K562 (cell line): ENCODE measurements at regions not wholly inside any gene's neighbourhood (a gene's known extent, or its start where the extent isn't known, plus 50 kb on each side); places are given as distances from the start of the nearest gene placed in this dataset.
"Not testable (repeated sequence)": the region's sequence is repeated elsewhere in the genome, so short reads cannot be mapped to it uniquely, and the experiment has no call there.

Source experiments
- ATAC-seq: fragments of 200-7000 bp; cut with Tn5 transposase; 3 replicates; pipeline ENCODE4 v1.9.1; 2020; ENCODE audit warnings: moderate library complexity
- BruUV-seq: library from RNA; stranded (reverse); fragments of 400-500 nt; replicated peaks from 2 replicates; lab custom pipeline; 2021; lab: Mats Ljungman, UMichigan
- CTCF ChIA-PET: fragments of 300-600 bp; formaldehyde crosslinking; extraction: SDS; loops from one replicate; lab custom pipeline; 2021; ENCODE audit warnings: low intra/inter-chr PET ratio; lab: Yijun Ruan, JAX
- POLR2A ChIA-PET: fragments of 300-600, 350-650 bp; sonication (Branson Sonifier 250); formaldehyde crosslinking; extraction: SDS; loops from one replicate; lab custom pipeline; 2021; ENCODE audit warnings: antibody characterized with exemption, inconsistent platforms; lab: Yijun Ruan, JAX
- DNase-seq, 4 experiments: peaks; one replicate each; pipeline versions ENCODE4 v3.0.0 to v3.0.0-alpha.2; 2011 to 2018; ENCODE audit warnings: low spot score in 3 of 4, mixed read lengths in 3 of 4; ENCODE audit errors: extremely low read depth in 1 of 4
- FAIRE-seq: peaks from 2 replicates; lab custom pipeline; 2011; peaks lifted over from hg19 to GRCh38; lab: Jason Lieb, UNC
- H2AFZ ChIP-seq: 2 replicates; pipeline ENCODE4 v1.6.0; 2011; ENCODE audit warnings: low read depth, low read length, control low read depth, inconsistent platforms
- H3K27ac ChIP-seq: fragments of 200-600 bp; 3 replicates; pipeline ENCODE4 v1.8.0; 2011; ENCODE audit warnings: low read depth, mild to moderate bottlenecking, control low read depth, inconsistent platforms, low read length, moderate library complexity, mixed read lengths; ENCODE audit errors: extremely low read depth
- H3K27me3 ChIP-seq, 2 experiments: fragments of 300-600 bp in 1 of 2; 2 replicates in 1 of 2; 3 replicates in 1 of 2; pipeline versions ENCODE4 v1.6.0 to v1.8.0; 2011; ENCODE audit warnings: inconsistent platforms in 2 of 2, low read length in 2 of 2, mild to moderate bottlenecking in 1 of 2, mixed read lengths in 1 of 2, moderate library complexity in 1 of 2; ENCODE audit not compliant: control insufficient read depth in 2 of 2, insufficient read depth in 2 of 2
- H3K36me3 ChIP-seq: fragments of 300-600 bp; 3 replicates; pipeline ENCODE4 v1.8.0; 2011; ENCODE audit warnings: mild to moderate bottlenecking, low read length, inconsistent platforms; ENCODE audit not compliant: control insufficient read depth, insufficient read depth
- H3K4me1 ChIP-seq, 2 experiments: fragments of 200-600 bp in 1 of 2; replicated peaks in 1 of 2; 2 replicates in 1 of 2; 3 replicates in 1 of 2; pipeline versions ENCODE4 v1.5.1 to v1.8.0; 2011; ENCODE audit warnings: inconsistent platforms in 2 of 2, low read length in 2 of 2, mild to moderate bottlenecking in 1 of 2, mixed read lengths in 1 of 2, moderate library complexity in 1 of 2; ENCODE audit not compliant: control insufficient read depth in 2 of 2, insufficient read depth in 2 of 2
- H3K4me2 ChIP-seq: 2 replicates; pipeline ENCODE4 v1.6.1; 2011; ENCODE audit warnings: low read length, control low read depth, inconsistent platforms, mixed read lengths; ENCODE audit not compliant: insufficient read depth
- H3K4me3 ChIP-seq: fragments of 200-600 bp; sonication (generic), shearing (Covaris generic); 2 replicates; pipeline ENCODE4 v1.5.1; 2016; ENCODE audit warnings: control low read depth, inconsistent platforms
- H3K79me2 ChIP-seq: fragments of 200-600 bp; 3 replicates; pipeline ENCODE4 v1.8.0; 2011; ENCODE audit warnings: low read length, inconsistent platforms; ENCODE audit not compliant: control insufficient read depth, insufficient read depth
- H3K9ac ChIP-seq, 2 experiments: 2 replicates each; pipeline versions ENCODE4 v1.6.0 to v1.6.1; 2011; ENCODE audit warnings: low read depth in 2 of 2, low read length in 2 of 2, control low read depth in 1 of 2, inconsistent platforms in 1 of 2, mild to moderate bottlenecking in 1 of 2, mixed read lengths in 1 of 2; ENCODE audit not compliant: insufficient read depth in 1 of 2
- H3K9me1 ChIP-seq: one replicate; pipeline ENCODE4 v1.6.0; 2011; ENCODE audit warnings: inconsistent platforms, mild to moderate bottlenecking, low read length, moderate library complexity; ENCODE audit not compliant: control insufficient read depth, insufficient read depth
- H3K9me3 ChIP-seq: replicated peaks from 2 replicates; pipeline ENCODE4 v1.5.1; 2011; ENCODE audit warnings: low read depth, low read length, inconsistent platforms; ENCODE audit not compliant: control insufficient read depth, insufficient read depth
- H4K20me1 ChIP-seq: replicated peaks from 2 replicates; pipeline ENCODE4 v1.6.1; 2011; ENCODE audit warnings: low read length, inconsistent platforms, mixed read lengths; ENCODE audit not compliant: control insufficient read depth, insufficient read depth
- CBX1 ChIP-seq: sonication (generic); IDR thresholded peaks from 2 replicates; pipeline ENCODE4 v1.6.1; 2016; ENCODE audit warnings: antibody characterized with exemption, low read depth, mild to moderate bottlenecking
- CHAMP1 ChIP-seq: fragments of 450-650 bp; IDR thresholded peaks from 2 replicates; pipeline ENCODE4 v1.6.1; 2016; ENCODE audit warnings: mild to moderate bottlenecking
- HCFC1 ChIP-seq: IDR thresholded peaks from 2 replicates; pipeline ENCODE4 v1.6.1; 2012; ENCODE audit warnings: low read depth, low read length, improper control_type of control experiment
- ID3 ChIP-seq, 2 experiments: fragments of 250-450 bp in 1 of 2; fragments of 450-650 bp in 1 of 2; sonication (Bioruptor Pico) in 1 of 2; IDR thresholded peaks; 2 replicates each; pipeline versions ENCODE4 v1.6.1 to v1.8.0; 2016 to 2021; ENCODE audit warnings: mild to moderate bottlenecking in 2 of 2, moderate library complexity in 2 of 2, missing compliant biosample characterization in 1 of 2, missing genetic modification characterization in 1 of 2
- IFI16 ChIP-seq: fragments of 250-450 bp; sonication (Bioruptor Pico); IDR thresholded peaks from 2 replicates; pipeline ENCODE4 v2.1.2; 2022; ENCODE audit warnings: mild to moderate bottlenecking, inconsistent platforms
- MAX ChIP-seq: sonication (generic); formaldehyde crosslinking; IDR thresholded peaks from 2 replicates; pipeline ENCODE4 v1.9.0; 2022; ENCODE audit warnings: mild to moderate bottlenecking, missing genetic modification reagents
- PHF20 ChIP-seq: fragments of 450-650 bp; IDR thresholded peaks from 2 replicates; pipeline ENCODE4 v1.6.1; 2018; ENCODE audit not compliant: partially characterized antibody
- TAF1 ChIP-seq: IDR thresholded peaks from 2 replicates; pipeline ENCODE4 v1.6.1; 2011; ENCODE audit warnings: mild to moderate bottlenecking, low read length, moderate library complexity; ENCODE audit not compliant: insufficient read depth, control insufficient read depth, severe bottlenecking; ENCODE audit errors: extremely low read depth
- ZBTB2 ChIP-seq: fragments of 450-650 bp; IDR thresholded peaks from 2 replicates; pipeline ENCODE4 v1.6.1; 2016; ENCODE audit warnings: antibody characterized with exemption
- ZNF174 ChIP-seq: fragments of 250-450 bp; sonication (Bioruptor Pico); IDR thresholded peaks from 2 replicates; pipeline ENCODE4 v1.4.0; 2020; ENCODE audit warnings: mild to moderate bottlenecking
- ZNF239 ChIP-seq: fragments of 250-450 bp; sonication (Bioruptor Pico); IDR thresholded peaks from 2 replicates; pipeline ENCODE4 v1.4.0; 2020; ENCODE audit warnings: mild to moderate bottlenecking
- ZNF445 ChIP-seq: fragments of 250-450 bp; sonication (Bioruptor Pico); IDR thresholded peaks from 2 replicates; pipeline ENCODE4 v1.4.0; 2020; ENCODE audit warnings: low read depth, mild to moderate bottlenecking, moderate library complexity
- WGBS: fragments of 100-300 bp; shearing (Covaris generic); methylation state at CpG from one replicate; pipeline ENCODE4 v1.1.6; 2016; ENCODE audit warnings: low coverage, mixed read lengths; ENCODE audit not compliant: insufficient coverage; ENCODE audit errors: missing lambda C conversion rate; 5-methylcytosine and 5-hydroxymethylcytosine counted together
- in situ Hi-C: fragments of 300-500 bp; cut with MboI; formaldehyde crosslinking; loops from 4 replicates; pipeline ENCODE4 v1.15.0; 2018; ENCODE audit warnings: inconsistent platforms, mixed read lengths
- intact Hi-C: fragments of 100-400 bp; cut with micrococcal nuclease; formaldehyde crosslinking; loops from 2 replicates; pipeline ENCODE4 v1.14.2; 2022

- no peak overlapping the region for H3K4me2 ChIP-seq
- H3K9me1 ChIP-seq = no peaks in the 10 kb centered on the region
- H4K20me1 ChIP-seq = no peaks in the 10 kb centered on the region
- H3K27me3 ChIP-seq = no peaks in the 10 kb centered on the region
- intact Hi-C loops = no loop called here
- FAIRE-seq = no peak
- ChIA-PET POLR2A (no interaction called here), CTCF (no interaction called here)
- no peak overlapping the region for H2AFZ ChIP-seq
- H3K9ac ChIP-seq = no peak overlapping the region
- DNase-seq = no peak
- H3K27ac ChIP-seq = no peak overlapping the region
- TF ChIP-seq ZNF239 (no peak), HCFC1 (no peak), ZNF445 (CRISPR knock-in tag) (no peak), TAF1 (no peak), CHAMP1 (no peak), ZNF174 (no peak), ZBTB2 (no peak), ID3 (CRISPR knock-in tag; IDR thresholded peaks at IDR 0.05) (no peak), ID3 (tag; IDR thresholded peaks at IDR 0.05) (no peak), PHF20 (no peak), CBX1 (no peak), IFI16 (CRISPR knock-in tag) (no peak), MAX (CRISPR knock-in tag) (no peak)
- no peaks in the 10 kb centered on the region for H3K36me3 ChIP-seq
- ATAC-seq = no peak
- no peaks in the 10 kb centered on the region for H3K9me3 ChIP-seq
- 0% methylated on average over 2 of the region's 2 CpGs for WGBS
- no peaks in the 10 kb centered on the region for H3K4me1 ChIP-seq
- H3K4me3 ChIP-seq = no peak overlapping the region
- in situ Hi-C loops = no loop called here
- BruUV-seq = no TSS peak
- H3K79me2 ChIP-seq = no peaks in the 10 kb centered on the region
These were observed 133.0 kb upstream of the PLS3 start for GRCh38 chrX:115427861-115428410.

GRCh38 chrX:115434834-115435233 lies 126.1 kb upstream of the PLS3 start:
- H3K9me3 ChIP-seq, ATAC-seq, H3K79me2 ChIP-seq, H3K9me1 ChIP-seq, DNase-seq, intact Hi-C loops, H3K27ac ChIP-seq, H3K4me1 ChIP-seq, H3K4me2 ChIP-seq, BruUV-seq, in situ Hi-C loops, H3K27me3 ChIP-seq, H2AFZ ChIP-seq, CTCF ChIA-PET, H3K9ac ChIP-seq, FAIRE-seq, H3K4me3 ChIP-seq, H3K36me3 ChIP-seq, H4K20me1 ChIP-seq, POLR2A ChIA-PET: not testable (repeated sequence)
- WGBS = 0% methylated on average over 6 of the region's 7 CpGs
